H7 (cell line): ENCODE measurements at regions not wholly inside any gene's neighbourhood (a gene's known extent, or its start where the extent isn't known, plus 50 kb on each side); places are given as distances from the start of the nearest gene placed in this dataset.
"Not testable (repeated sequence)": the region's sequence is repeated elsewhere in the genome, so short reads cannot be mapped to it uniquely, and the experiment has no call there.

Experiments
- DNase-seq: peaks from one replicate; pipeline ENCODE4 v3.0.0; 2012
- H3K27me3 ChIP-seq: 2 replicates; pipeline ENCODE4 v1.6.0; 2011; ENCODE audit warnings: mild to moderate bottlenecking, low read length; ENCODE audit not compliant: control insufficient read depth, insufficient read depth
- H3K36me3 ChIP-seq: replicated peaks from 2 replicates; pipeline ENCODE4 v1.5.1; 2011; ENCODE audit warnings: low read length; ENCODE audit not compliant: control insufficient read depth, insufficient read depth
- H3K4me3 ChIP-seq: 2 replicates; pipeline ENCODE4 v1.5.1; 2011; ENCODE audit warnings: low read depth, mild to moderate bottlenecking, control low read depth, low read length, moderate library complexity; ENCODE audit not compliant: insufficient read depth

- Histone ChIP-seq H3K27me3 (no peaks in the 10 kb centered on the region), H3K4me3 (no peak overlapping the region), H3K36me3 (no peaks in the 10 kb centered on the region)
- no peak for DNase-seq
Measured at GRCh38 chr4:20158195-20158594, 93.5 kb upstream of the SLIT2 start.

- H3K4me3 ChIP-seq, result no peak overlapping the region
- DNase-seq, result no peak
- H3K27me3 ChIP-seq, result no peaks in the 10 kb centered on the region
- no peaks in the 10 kb centered on the region for H3K36me3 ChIP-seq
Measured at GRCh38 chr4:20151436-20151835, 100.3 kb upstream of the SLIT2 start.

GRCh38 chr4:20149143-20149542 lies 102.6 kb upstream of the SLIT2 start:
- not testable (repeated sequence) for DNase-seq, H3K4me3 ChIP-seq, H3K36me3 ChIP-seq, H3K27me3 ChIP-seq

- DNase-seq, result no peak
- H3K27me3 ChIP-seq, result no peaks in the 10 kb centered on the region
- H3K4me3 ChIP-seq, result no peak overlapping the region
- H3K36me3 ChIP-seq, result no peaks in the 10 kb centered on the region
Measured at GRCh38 chr4:20137176-20137575, 114.5 kb upstream of the SLIT2 start.

GRCh38 chr4:20127626-20128025 lies 124.1 kb upstream of the SLIT2 start:
- H3K27me3 ChIP-seq, result no peaks in the 10 kb centered on the region
- no peaks in the 10 kb centered on the region for H3K36me3 ChIP-seq
- no peak for DNase-seq
- no peak overlapping the region for H3K4me3 ChIP-seq

GRCh38 chr4:20126906-20127305 lies 124.8 kb upstream of the SLIT2 start:
- Histone ChIP-seq H3K36me3 (no peaks in the 10 kb centered on the region), H3K27me3 (no peaks in the 10 kb centered on the region), H3K4me3 (no peak overlapping the region)
- no peak for DNase-seq

GRCh38 chr4:20124317-20125026 lies 127.2 kb upstream of the SLIT2 start:
- Histone ChIP-seq H3K36me3 (no peaks in the 10 kb centered on the region), H3K4me3 (no peak overlapping the region), H3K27me3 (no peaks in the 10 kb centered on the region)
- DNase-seq, result no peak

- DNase-seq, result no peak
- H3K27me3 ChIP-seq, result no peaks in the 10 kb centered on the region; the same call in 1 of the 2 replicates
- no peak overlapping the region for H3K4me3 ChIP-seq
- no peaks in the 10 kb centered on the region for H3K36me3 ChIP-seq
Measured at GRCh38 chr4:20122198-20122988, 129.3 kb upstream of the SLIT2 start.

- Histone ChIP-seq H3K27me3 (peaks cover 2% of the 10 kb centered on the region; the same call in 1 of the 2 replicates), H3K4me3 (no peak overlapping the region), H3K36me3 (no peaks in the 10 kb centered on the region)
- no peak for DNase-seq
Measured at GRCh38 chr4:20119141-20119540, 132.6 kb upstream of the SLIT2 start.

- Histone ChIP-seq H3K4me3 (no peak overlapping the region), H3K27me3 (no peaks in the 10 kb centered on the region), H3K36me3 (no peaks in the 10 kb centered on the region)
- DNase-seq, result no peak
Measured at GRCh38 chr4:20109391-20109790, 142.3 kb upstream of the SLIT2 start.

GRCh38 chr4:20106921-20107320 lies 144.8 kb upstream of the SLIT2 start:
- no peak for DNase-seq
- H3K36me3 ChIP-seq, result no peaks in the 10 kb centered on the region
- H3K27me3 ChIP-seq, result no peaks in the 10 kb centered on the region
- no peak overlapping the region for H3K4me3 ChIP-seq

GRCh38 chr4:20101831-20102230 lies 149.9 kb upstream of the SLIT2 start:
- H3K27me3 ChIP-seq, result no peaks in the 10 kb centered on the region
- no peak for DNase-seq
- H3K36me3 ChIP-seq, result no peaks in the 10 kb centered on the region
- no peak overlapping the region for H3K4me3 ChIP-seq

GRCh38 chr4:20096911-20097310 lies 154.8 kb upstream of the SLIT2 start:
- no peak overlapping the region for H3K4me3 ChIP-seq
- DNase-seq, result no peak
- H3K36me3 ChIP-seq, result no peaks in the 10 kb centered on the region
- H3K27me3 ChIP-seq, result no peaks in the 10 kb centered on the region

- no peak for DNase-seq
- Histone ChIP-seq H3K27me3 (no peaks in the 10 kb centered on the region), H3K36me3 (no peaks in the 10 kb centered on the region)
Measured at GRCh38 chr4:20095805-20096541, 155.7 kb upstream of the SLIT2 start.

GRCh38 chr4:20091781-20092180 lies 159.9 kb upstream of the SLIT2 start:
- H3K36me3 ChIP-seq, result no peaks in the 10 kb centered on the region
- no peak overlapping the region for H3K4me3 ChIP-seq
- no peak for DNase-seq
- no peaks in the 10 kb centered on the region for H3K27me3 ChIP-seq

More at GRCh38 chr4:20095805-20096541, 155.7 kb upstream of the SLIT2 start:
- no peak overlapping the region for H3K4me3 ChIP-seq
